HEK293T (cell line): ENCODE measurements at regions not wholly inside any gene's neighbourhood (a gene's known extent, or its start where the extent isn't known, plus 50 kb on each side); places are given as distances from the start of the nearest gene placed in this dataset.

Experiments used
- CTCF ChIA-PET: fragments of 350-600 bp; formaldehyde crosslinking; extraction: SDS; loops from one replicate; lab custom pipeline; 2021; ENCODE audit warnings: antibody characterized with exemption, inconsistent platforms; lab: Yijun Ruan, JAX
- POLR2A ChIA-PET: fragments of 350-600 bp; formaldehyde crosslinking; extraction: SDS; loops from one replicate; lab custom pipeline; 2020; ENCODE audit warnings: antibody characterized with exemption, inconsistent platforms; lab: Yijun Ruan, JAX
- DNase-seq: peaks from one replicate; pipeline ENCODE4 v3.0.0; 2012; ENCODE audit warnings: mixed read lengths; ENCODE audit errors: extremely low spot score
- ARNT ChIP-seq: fragments of 450-650 bp; IDR thresholded peaks from 2 replicates; pipeline ENCODE4 v1.6.1; 2017; ENCODE audit warnings: mild to moderate bottlenecking
- BHLHE40 ChIP-seq: fragments of 450-650 bp; IDR thresholded peaks from 2 replicates; pipeline ENCODE4 v1.6.1; 2016; ENCODE audit warnings: mild to moderate bottlenecking, moderate library complexity, borderline replicate concordance
- CTBP1 ChIP-seq: fragments of 450-650 bp; IDR thresholded peaks from 2 replicates; pipeline ENCODE4 v1.6.1; 2016; ENCODE audit warnings: borderline replicate concordance
- ELF4 ChIP-seq: fragments of 450-650 bp; IDR thresholded peaks from 2 replicates; pipeline ENCODE4 v1.6.1; 2017; ENCODE audit warnings: antibody characterized with exemption
- FOXA1 ChIP-seq: fragments of 450-650 bp; IDR thresholded peaks from 2 replicates; pipeline ENCODE4 v1.6.1; 2016; ENCODE audit warnings: mild to moderate bottlenecking
- FOXK2 ChIP-seq: fragments of 450-650 bp; IDR thresholded peaks from 2 replicates; pipeline ENCODE4 v1.6.1; 2016; ENCODE audit warnings: mild to moderate bottlenecking
- FOXM1 ChIP-seq: fragments of 450-650 bp; IDR thresholded peaks from 2 replicates; pipeline ENCODE4 v1.6.1; 2017; ENCODE audit warnings: mild to moderate bottlenecking, borderline replicate concordance
- HDGF ChIP-seq: fragments of 450-650 bp; IDR thresholded peaks from 2 replicates; pipeline ENCODE4 v1.6.1; 2017; ENCODE audit warnings: antibody characterized with exemption, borderline replicate concordance
- L3MBTL2 ChIP-seq: fragments of 450-650 bp; conservative IDR thresholded peaks from 2 replicates; pipeline ENCODE4 v1.6.1; 2016; ENCODE audit warnings: mild to moderate bottlenecking
- LEF1 ChIP-seq: fragments of 450-650 bp; IDR thresholded peaks from 2 replicates; pipeline ENCODE4 v1.6.1; 2017; ENCODE audit warnings: mild to moderate bottlenecking, borderline replicate concordance
- NFRKB ChIP-seq: fragments of 450-650 bp; IDR thresholded peaks from 2 replicates; pipeline ENCODE4 v1.6.1; 2016; ENCODE audit warnings: mild to moderate bottlenecking, moderate library complexity
- SP1 ChIP-seq: fragments of 450-650 bp; IDR thresholded peaks from 2 replicates; pipeline ENCODE4 v1.6.1; 2017
- SUZ12 ChIP-seq: fragments of 450-650 bp; IDR thresholded peaks from 2 replicates; pipeline ENCODE4 v1.6.1; 2016; ENCODE audit warnings: mild to moderate bottlenecking
- TARDBP ChIP-seq: fragments of 450-650 bp; IDR thresholded peaks from 2 replicates; pipeline ENCODE4 v1.6.1; 2016
- ZNF384 ChIP-seq: fragments of 450-650 bp; IDR thresholded peaks from 2 replicates; pipeline ENCODE4 v1.6.1; 2016
- TF ChIP-seq, protein P1 (sequence below): fragments of 450-650 bp; IDR thresholded peaks from 2 replicates; pipeline ENCODE4 v1.6.1; 2016

DNA sequence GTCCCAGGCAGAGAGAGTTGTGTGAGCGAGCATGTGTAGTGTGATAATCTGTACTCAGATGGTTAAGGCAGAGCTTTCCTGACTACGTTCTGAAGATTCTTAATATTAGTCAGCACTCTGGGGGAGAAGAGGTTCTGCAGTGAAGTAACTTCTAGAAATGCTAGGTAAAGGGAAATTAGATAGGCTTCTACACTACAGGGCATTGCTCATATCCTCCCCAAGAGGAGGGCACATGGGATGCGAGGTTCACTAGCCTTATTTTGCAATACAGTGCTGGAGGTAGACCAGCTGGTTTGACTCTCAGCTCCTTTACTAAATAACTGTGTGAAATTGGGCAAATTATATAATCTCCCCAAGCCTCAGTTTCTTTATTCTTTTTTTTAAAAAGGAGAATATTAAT lies 300.3 kb upstream of the PDZRN3 start:
- TF ChIP-seq BHLHE40, result no peak
- no peak for TF ChIP-seq ELF4
- no peak for TF ChIP-seq NFRKB
- TF ChIP-seq SP1, result no peak
- POLR2A ChIA-PET, result no interaction called here
- DNase-seq, result no peak
- CTCF ChIA-PET, result no interaction called here

DNA sequence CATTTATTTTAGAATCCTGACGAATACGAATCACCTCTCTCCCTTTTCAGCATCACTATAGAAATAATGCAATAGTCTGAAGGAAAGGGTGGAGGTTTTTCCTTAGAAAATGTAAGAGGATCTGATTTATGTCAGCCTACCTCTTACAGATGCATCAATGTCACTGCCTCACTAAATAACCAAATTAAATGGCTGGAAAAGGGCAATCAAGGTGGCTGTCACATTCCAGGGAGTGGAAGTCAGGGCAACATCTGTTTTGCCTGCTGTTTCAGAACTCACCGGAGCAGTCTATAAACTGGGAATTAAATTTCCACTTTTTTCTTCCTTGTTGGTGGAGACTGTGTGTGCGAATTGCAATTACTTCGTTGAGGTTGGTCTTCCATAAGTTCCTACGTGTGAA lies 299.3 kb upstream of the PDZRN3 start:
- POLR2A ChIA-PET, result no interaction called here
- DNase-seq, result no peak
- CTCF ChIA-PET, result no interaction called here
- TF ChIP-seq TARDBP (no peak), ELF4 (no peak), SUZ12 (no peak), SP1 (no peak), BHLHE40 (no peak), ZNF384 (no peak), LEF1 (no peak), CTBP1 (no peak), ARNT (no peak), HDGF (no peak), FOXM1 (no peak), L3MBTL2 (no peak), NFRKB (no peak), FOXK2 (no peak), FOXA1 (no peak)
- TF ChIP-seq, protein P1, sequence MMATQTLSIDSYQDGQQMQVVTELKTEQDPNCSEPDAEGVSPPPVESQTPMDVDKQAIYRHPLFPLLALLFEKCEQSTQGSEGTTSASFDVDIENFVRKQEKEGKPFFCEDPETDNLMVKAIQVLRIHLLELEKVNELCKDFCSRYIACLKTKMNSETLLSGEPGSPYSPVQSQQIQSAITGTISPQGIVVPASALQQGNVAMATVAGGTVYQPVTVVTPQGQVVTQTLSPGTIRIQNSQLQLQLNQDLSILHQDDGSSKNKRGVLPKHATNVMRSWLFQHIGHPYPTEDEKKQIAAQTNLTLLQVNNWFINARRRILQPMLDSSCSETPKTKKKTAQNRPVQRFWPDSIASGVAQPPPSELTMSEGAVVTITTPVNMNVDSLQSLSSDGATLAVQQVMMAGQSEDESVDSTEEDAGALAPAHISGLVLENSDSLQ, result no peak

DNA sequence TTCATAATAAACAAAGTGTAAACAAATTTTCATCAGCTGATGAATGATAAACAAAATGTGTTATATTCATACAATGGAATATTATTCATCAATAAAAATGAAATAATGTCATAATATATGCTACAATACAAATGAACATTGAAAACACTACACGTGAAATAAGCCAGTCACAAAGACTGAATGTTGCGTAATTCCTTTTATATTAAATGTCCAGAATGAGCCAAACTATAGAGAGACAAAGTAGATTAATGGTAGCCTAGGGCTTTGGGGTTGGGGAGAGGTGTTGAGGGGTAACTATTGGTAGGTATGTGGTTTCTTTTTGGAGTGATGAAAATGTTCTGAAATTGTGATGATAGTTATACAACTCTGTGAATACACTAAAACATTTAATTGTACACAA lies 292.9 kb upstream of the PDZRN3 start:
- CTCF ChIA-PET, result no interaction called here
- POLR2A ChIA-PET, result no interaction called here
- no peak for TF ChIP-seq FOXM1
- TF ChIP-seq ARNT, result no peak
- no peak for TF ChIP-seq CTBP1
- TF ChIP-seq LEF1, result no peak
- no peak for TF ChIP-seq ZNF384
- TF ChIP-seq FOXA1, result no peak
- TF ChIP-seq, protein P1, result no peak
- no peak for TF ChIP-seq HDGF
- no peak for TF ChIP-seq L3MBTL2
- no peak for TF ChIP-seq NFRKB
- no peak for TF ChIP-seq FOXK2
- no peak for TF ChIP-seq SP1
- TF ChIP-seq BHLHE40, result no peak
- TF ChIP-seq SUZ12, result no peak
- TF ChIP-seq TARDBP, result no peak
- TF ChIP-seq ELF4, result no peak
- DNase-seq, result no peak

DNA sequence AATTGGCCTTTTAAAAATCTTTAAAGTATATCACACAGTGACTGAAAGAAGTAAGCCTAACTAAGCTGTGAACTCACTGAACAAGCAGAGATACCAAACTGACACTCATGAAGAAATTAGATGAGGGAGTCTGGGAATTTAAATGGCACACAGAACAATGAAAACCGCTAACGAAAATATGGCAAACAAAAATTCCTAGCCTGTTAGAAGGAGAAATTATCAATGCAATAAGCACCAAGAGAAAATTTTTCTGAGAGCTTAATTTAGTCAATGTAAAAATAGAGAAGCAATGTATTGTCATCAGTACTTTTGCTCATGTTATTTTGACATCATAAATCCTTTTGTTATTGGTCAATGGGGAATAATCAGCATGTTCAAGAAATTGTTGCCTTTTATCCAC lies 291.1 kb upstream of the PDZRN3 start:
- ChIA-PET POLR2A (no interaction called here), CTCF (no interaction called here)
- TF ChIP-seq FOXM1, result no peak
- TF ChIP-seq HDGF, result no peak
- TF ChIP-seq CTBP1, result no peak
- TF ChIP-seq BHLHE40, result no peak
- no peak for TF ChIP-seq FOXA1
- no peak for TF ChIP-seq LEF1
- TF ChIP-seq, protein P1, result no peak
- no peak for TF ChIP-seq SP1
- TF ChIP-seq ELF4, result no peak
- no peak for TF ChIP-seq SUZ12
- no peak for TF ChIP-seq TARDBP
- TF ChIP-seq NFRKB, result no peak
- TF ChIP-seq L3MBTL2, result no peak
- TF ChIP-seq ARNT, result no peak
- TF ChIP-seq FOXK2, result no peak
- no peak for TF ChIP-seq ZNF384
- DNase-seq, result no peak

DNA sequence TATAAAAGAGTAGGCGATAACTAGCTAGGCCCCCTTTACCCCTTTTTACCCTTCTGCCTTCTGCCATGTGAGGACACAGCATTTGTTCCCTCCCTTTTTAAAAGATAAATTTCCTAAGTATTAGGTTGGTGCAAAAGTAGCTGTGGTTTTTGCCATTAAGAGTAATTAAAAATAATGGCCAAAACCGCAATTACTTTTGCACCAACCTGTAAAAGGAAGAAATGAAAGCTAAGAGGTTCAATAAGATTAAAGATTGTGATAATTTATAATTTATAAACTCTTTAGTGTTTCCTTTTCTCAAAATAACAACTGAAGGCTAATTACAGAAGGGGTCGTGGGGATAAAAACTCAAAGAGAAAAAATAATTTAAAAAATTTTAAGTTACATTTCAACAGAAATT lies 283.5 kb upstream of the PDZRN3 start:
- ChIA-PET CTCF (no interaction called here), POLR2A (no interaction called here)
- no peak for DNase-seq
- peak; percentile 62 for TF ChIP-seq ELF4
- no peak for TF ChIP-seq ZNF384

DNA sequence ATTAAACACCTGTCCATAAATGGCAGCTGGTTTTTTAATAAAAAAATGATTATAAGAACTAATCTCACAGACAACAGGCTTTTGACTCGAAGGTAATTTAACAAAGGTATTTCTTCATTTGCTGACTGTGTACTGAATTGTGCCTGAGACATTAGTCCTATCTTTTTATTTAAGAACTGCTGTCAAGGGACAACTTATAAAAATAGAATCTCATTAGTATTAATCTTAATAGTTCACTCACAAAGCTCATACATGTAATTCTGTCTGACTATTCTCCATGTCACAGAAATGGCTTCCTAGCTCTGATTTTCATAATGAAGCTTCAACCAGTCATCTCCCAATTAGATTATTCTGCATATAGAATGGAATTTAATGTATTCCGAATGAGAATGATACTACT lies 276.9 kb upstream of the PDZRN3 start:
- ChIA-PET CTCF (no interaction called here), POLR2A (no interaction called here)
- TF ChIP-seq LEF1, result no peak
- no peak for TF ChIP-seq ARNT
- no peak for TF ChIP-seq NFRKB
- TF ChIP-seq SP1, result no peak
- TF ChIP-seq HDGF, result no peak
- no peak for TF ChIP-seq BHLHE40
- no peak for TF ChIP-seq L3MBTL2
- TF ChIP-seq FOXM1, result no peak
- TF ChIP-seq SUZ12, result no peak
- TF ChIP-seq ZNF384, result no peak
- TF ChIP-seq FOXA1, result no peak
- TF ChIP-seq ELF4, result no peak
- no peak for TF ChIP-seq TARDBP
- no peak for TF ChIP-seq FOXK2
- TF ChIP-seq CTBP1, result no peak
- TF ChIP-seq, protein P1, result no peak
- no peak for DNase-seq
